ENCODE measurements at regions not wholly inside any gene's neighbourhood (a gene's known extent, or its start where the extent isn't known, plus 50 kb on each side); places are given as distances from the start of the nearest gene placed in this dataset.

DNA sequence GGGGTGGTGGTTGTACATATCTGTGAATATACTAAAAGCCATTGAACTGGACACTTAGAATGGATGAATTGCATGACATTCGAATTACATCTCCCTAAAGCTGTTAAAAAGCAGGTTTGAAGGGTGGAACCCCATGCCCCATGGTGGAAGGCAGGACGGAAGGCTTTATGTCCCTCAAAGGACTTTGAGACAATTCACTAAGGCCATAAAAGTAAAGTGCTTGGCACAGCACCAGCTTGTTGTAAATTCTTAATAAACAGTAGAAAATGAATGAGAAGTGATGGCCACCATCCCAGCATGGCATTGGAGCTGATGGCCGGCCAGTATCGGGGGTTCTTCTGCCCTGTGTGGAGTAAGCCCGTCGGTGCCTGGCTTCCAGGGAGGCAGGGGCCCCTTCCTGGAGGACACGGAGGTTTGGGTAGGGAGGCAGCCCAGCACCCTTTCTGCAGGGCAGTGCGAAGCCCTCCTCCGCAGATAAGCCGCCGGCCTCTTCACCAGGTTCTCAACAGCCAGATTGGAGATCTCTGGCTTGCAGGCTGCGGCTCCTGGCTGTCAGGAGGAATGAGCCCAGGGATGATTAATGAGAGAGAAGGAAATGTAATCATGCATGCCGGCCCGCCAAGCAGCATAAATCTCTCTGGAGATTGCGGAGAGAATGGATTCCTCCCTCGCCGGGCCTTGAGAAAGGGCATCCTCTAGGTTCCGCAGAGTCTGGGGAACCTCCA lies 346.9 kb downstream of the FOXL1 start:
- TF ChIP-seq CTCF (conservative IDR thresholded peaks at IDR 0.05 in 1 of 2, IDR thresholded peaks at IDR 0.05 in 1 of 2; ENCODE audit: low read depth in 1 of 2, low read length in 2 of 2), result no peak
- TF ChIP-seq EZH2 (IDR thresholded peaks at IDR 0.05; ENCODE audit: low read length, missing control alignments), result no peak
